ENCODE measurements at regions not wholly inside any gene's neighbourhood (a gene's known extent, or its start where the extent isn't known, plus 50 kb on each side); places are given as distances from the start of the nearest gene placed in this dataset.
"Not testable (repeated sequence)": the region's sequence is repeated elsewhere in the genome, so short reads cannot be mapped to it uniquely, and the experiment has no call there.

DNA sequence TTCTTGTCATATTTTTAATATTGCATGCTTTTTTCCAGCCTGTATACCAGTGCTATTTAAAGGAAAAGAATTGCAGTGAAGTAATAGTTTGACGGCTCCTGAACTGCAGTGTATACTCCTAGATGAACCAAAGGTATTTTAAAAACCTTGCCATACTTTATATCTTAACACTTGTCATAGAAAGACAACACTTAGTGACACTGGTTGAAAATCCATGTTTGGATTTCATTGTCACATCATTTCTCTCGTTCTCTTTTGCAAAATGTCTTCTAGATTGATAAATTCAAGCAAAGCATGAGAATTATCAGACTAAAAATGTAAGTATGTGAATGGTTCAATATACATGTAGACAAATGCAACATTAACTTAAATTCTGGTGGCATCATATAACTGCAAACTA, 1293.9 kb downstream of the PCDH9 start:
- DNase-seq, result no peak

DNA sequence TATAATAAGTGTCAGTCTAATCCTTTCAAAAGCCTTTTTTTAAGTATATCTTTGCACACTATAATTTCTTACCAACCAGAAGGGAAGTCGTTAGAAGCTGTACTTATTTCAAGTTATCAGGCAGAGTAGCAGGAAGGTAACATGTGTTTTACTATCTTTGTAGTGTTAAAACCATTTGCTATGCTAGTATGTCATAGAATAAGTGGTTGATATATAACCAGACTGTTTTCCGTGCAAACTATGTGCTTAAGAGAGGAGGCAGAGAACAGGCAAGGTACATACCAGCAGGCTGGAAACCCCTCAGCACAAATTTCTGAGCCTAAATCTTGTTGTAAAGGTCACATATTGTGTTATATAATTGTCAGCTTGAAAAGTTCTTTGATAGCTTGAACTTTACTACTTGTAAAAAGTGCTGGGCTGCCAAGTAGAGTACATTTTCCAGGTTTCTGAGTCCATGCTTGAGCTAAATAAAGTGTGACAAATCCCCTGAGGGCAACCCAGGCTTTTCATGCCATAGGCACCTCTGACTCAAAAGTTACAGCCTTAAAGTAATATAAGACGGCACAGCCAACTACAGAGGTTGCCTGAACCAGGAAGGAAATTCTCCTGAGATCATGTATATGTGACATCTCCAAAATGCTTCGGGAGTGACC, 1297.4 kb downstream of the PCDH9 start:
- DNase-seq, result no peak

DNA sequence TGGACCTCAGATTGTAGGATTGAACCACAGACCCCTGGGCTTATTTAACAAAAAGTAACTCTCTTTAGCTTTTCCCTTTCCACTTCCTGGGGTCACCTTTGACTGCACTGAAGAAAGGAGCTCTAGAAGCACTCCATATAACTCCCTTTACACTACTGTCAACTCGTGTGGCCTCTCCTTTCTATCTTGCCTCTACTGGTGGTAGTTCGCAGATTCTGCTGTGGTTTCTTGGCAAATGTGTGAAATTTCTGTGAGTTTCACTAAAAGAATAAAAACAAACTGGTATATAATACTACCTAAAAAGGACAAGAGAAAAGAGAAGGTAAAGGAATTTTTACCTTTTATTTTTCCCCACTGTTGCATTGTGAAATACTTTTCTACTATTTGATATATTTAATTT, 1298.1 kb downstream of the PCDH9 start:
- DNase-seq, result no peak

DNA sequence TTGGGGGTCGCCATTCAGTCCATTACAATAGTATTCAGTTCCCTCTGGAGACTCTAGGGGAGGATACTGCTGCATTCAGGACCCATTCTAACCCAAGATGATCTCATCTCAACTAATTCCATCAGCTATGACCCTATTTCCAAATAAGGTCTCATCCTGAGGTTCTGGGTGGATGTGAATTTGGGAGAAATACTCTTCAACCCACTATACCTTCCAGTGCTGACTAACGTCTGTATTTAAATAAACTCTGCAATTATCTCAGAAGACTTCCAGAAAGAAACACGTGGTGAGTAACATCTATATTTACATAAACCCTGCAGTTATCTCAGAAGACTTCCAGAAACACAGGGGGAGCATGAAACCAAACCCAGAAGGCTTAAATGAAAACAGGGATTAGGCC, 1300.7 kb downstream of the PCDH9 start:
- no peak for DNase-seq

DNA sequence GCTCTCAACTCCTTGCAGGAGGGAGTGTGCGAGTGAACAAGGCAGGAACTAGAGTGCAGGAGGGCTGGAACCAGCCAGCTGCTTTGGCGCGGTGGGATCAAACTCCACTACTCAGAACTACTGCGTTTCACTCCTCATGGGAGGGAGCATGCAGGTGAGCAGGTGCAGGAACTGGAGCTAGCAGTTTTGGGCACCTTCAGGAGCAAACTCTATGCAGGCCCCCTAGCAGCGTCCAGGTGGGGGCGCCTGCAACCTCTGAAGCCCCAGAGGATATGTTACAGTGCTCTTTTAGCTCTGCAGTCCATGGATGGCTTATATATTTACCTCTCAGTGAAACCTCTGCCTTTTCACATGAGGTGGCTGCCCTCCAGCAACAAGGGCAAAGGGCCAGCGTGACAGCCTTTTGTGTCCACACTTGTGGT, 1303.4 kb downstream of the PCDH9 start:
- DNase-seq, result no peak

DNA sequence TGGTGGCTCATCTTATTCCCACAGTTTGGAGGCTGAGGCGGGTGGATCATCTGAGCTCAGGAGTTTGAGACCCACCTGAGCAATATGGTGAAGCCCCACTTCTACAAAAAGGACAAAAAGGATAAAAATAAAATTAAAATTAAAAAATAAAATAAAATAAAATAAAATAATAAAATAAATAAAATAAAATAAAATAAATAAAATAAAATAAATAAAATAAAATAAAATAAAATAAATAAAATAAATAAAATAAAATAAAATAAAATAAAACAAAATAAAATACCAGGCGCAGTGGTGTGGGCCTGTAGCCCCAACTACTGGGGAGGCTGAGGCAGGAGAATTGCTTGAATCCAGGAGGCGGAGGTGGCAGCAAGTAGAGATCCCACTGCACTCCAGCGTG, 1307.3 kb downstream of the PCDH9 start:
- DNase-seq, result not testable (repeated sequence)

DNA sequence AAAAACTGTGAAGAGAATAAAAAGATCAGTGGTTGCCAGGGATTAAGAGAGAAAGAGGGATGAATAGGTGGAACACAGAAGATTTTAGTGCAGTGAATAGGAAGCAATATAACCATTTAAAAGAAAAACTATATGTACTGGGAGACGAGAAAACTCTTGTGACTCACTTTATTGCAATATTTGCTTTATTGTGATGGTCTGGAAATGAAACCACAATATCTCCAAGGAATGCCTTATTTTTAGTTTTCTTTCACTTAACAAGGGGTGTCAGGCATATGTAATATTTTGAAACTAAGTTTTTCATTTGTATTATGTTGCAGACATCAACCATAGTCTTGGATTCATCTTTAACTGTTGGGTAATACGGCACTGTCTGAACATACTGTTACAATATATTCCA, 1308.2 kb downstream of the PCDH9 start:
- DNase-seq, result no peak

DNA sequence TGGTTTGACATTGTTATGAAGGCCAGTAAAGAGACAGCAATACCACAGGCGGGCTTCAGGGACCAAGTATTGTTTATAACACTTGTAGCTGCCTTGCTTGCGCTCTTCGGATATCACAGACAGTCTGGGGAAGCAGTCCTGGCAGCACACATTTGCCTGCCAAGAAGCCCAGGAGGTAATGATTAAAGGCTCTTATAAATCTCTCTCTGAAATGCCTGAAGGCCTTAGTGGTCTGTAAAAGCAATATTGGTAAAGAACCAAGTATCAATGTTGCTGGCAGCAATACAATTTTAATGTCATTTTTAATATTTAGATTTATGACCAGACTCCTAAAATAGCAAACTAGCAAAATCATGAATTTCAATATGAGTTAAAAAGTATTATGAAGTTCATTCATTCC, 1312.4 kb downstream of the PCDH9 start:
- no peak for DNase-seq

DNA sequence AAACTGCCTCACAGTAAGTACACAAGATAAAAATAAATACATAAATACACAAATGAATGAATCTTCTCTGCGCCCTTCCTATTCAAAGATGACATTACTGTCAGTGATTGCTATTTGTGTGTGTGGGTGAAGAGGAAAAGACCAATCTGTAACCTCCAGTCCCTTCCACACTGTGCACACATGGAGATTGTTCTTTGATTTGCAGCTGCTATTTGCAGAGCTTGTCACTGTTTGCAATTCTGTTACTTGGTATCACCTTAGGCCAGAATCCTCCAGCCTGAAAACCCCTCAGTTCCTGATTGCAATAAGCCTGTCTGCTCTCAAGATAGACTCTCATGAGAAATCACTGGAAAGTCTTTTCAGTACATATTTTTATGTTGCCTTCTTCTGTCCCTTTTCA, 1314.9 kb downstream of the PCDH9 start:
- DNase-seq, result no peak

DNA sequence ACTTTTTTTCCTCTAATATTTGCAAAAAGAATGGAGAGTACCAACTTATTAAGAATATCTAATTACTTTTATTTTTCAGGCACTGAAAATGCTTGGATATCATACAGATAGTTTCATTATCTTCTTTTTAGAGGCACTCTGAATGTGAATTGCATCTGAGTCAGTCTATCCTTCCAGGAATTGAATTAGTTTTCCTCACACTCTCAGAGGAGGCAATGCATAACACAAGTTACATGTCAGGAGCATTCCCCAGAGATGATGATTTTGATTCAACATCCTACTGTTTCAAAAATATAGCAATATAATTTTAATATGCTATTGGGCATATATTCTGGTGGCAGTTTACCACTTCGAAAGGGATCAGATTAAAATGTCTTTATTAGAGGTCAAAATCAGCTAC, 1315.4 kb downstream of the PCDH9 start:
- no peak for DNase-seq

DNA sequence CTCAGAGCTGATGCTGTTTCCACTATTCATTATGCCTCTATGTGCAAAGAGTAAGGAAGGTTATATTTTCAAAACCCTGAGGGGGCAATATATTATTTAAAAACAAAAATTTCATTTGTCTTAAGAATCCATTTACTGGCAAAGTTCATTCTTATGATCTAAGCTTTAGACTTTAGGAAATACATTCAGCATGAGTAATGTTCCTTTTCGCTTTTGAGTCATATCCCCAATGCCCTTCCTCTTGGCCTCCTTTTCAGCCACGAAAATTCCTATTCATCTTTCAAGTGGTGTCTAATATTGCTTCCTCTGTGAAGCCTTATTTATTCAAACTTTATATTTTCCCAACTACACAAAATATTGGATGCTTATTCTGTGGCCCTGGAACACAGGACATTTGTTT, 1317.0 kb downstream of the PCDH9 start:
- DNase-seq, result no peak

DNA sequence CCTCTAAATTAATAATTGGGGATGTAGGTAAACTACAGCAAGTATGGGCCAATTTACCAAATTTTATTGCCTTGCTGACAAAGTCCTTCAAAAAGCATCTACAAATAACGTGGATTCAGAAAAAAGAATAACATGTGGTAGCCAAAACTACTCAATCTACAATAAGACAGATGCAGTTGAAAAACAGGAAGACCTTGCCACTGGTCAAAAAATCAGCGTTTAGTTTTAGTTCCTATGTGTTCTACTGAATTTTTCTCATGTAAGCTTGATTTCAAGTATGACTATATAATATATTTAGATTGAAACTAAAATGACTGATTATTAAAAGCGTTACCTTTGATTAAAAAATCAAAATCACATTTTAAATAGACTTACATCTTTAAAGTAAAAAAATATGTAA, 1317.6 kb downstream of the PCDH9 start:
- no peak for DNase-seq

DNA sequence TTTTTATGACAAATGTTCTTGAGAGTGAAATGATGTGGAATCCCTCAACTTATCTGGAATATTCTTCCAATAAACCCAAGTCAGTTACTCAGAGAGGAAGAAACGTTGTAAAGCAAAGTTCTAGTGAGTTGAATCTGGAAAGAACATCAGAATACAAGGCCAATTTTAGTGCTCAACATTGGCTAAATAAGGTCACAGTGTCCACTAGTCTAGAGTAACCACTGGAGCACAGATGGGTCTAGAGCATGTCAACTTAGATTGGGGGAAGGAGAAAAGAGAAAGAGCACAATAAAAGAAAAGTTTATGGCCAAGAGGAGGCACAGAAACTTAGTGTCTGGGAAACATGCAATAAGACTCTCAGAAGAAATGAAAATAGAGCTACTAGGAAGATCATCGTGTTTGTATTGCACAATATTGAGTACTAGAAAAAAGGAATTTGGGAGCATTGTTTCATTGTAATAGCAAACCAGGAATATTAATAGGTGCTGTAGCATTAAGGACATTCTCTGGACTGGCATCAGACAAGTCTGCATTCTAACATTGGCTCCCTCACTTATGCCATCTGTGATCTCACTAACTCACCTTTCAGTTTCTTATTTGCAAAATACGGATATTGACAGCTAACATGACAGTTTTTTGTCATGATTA, 1318.5 kb downstream of the PCDH9 start:
- no peak for DNase-seq

DNA sequence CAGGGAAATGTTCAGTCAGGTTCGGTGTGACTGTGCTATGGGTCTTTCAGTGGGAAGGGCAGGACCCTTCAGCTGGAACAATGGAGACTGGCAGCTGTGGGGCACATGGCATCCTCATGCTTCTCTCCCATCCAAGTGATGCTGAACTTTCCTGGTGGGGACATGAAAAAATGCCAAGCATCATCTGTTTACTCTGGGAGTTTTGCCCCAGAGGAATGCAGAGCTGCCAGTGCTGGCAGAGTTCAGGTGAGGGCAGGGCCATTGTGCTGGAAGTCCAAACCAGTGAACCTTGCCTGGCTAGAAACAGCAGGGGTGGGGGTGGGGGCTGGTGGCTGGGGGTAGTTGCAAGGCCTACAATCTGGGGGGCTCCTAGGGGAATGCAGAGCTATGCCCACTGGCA, 1320.6 kb downstream of the PCDH9 start:
- no peak for DNase-seq

DNA sequence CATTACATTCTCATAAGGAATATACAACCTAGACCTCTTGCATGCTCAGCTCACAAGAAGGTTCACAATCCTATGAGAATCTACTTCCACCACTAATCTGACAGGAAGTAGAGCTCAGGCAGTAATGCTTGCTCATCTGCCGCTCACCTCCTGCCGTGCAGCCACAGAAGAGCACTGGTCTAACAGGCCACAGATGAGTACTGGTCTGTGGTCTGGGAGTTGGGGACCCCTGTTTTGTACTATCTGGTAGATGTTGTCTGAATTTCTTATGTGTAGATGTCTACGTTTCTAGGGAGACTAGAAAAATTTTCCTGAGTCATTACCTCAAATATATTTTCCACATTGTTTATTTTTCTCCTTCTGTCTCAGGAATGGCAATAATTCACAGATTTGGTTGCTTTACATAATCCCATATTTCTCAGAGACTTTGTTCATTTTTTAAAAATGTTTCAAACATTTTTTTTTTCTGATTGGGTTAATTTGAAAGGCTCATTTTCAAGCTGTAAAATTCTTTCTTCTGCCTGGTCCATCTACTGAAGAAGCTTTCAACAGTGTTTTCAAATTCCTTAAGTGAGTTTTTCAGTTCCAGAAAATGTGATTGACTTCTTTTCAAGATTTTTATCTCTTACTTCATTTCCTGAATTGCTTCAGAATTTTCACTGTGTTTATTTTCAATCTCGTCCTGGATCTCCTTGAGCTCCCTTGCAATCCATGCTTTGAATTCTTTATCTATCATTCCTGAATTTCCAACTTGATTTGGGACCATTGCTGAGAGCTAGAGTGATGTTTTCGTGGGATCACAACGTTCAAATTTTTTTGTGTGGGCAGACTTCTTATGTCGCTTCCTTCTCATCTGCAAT, 1322.2 kb downstream of the PCDH9 start:
- DNase-seq, result no peak

DNA sequence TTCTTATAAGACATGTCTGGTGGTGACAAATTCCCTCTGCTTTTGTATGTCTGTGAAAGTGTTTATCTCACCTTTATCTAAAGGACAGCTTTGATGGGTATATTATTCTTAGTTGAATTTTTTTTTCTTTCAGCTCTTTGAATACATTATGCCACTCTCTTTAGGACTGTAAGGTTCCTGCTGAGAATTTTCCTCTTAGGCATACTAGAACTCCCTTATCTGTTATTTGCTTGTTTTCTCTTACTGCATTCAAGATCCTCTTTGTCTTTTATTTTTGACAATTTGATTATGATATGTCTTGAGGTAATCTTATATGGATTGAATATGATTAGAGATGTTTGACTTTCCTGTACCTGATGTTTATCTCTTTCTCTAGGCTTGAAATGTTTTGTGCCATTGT, 1328.4 kb downstream of the PCDH9 start:
- no peak for DNase-seq

DNA sequence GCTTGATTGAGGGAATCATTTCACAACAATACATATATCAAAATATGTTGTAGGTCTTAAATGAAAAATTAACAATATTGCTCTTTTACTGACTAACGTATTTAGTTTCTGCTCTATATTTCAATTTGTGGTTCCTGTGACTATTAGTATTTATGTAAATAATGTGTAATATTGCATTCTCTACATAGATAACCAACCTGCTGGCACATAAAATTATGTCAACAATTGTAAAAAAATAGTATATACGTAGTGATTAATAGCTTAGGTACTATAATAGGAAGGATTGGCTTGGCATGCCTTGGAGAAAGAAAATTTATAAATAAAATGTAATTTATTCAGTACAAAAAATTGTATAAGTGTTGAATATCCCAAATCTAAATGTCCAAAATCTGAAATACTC, 1336.1 kb downstream of the PCDH9 start:
- DNase-seq, result no peak

DNA sequence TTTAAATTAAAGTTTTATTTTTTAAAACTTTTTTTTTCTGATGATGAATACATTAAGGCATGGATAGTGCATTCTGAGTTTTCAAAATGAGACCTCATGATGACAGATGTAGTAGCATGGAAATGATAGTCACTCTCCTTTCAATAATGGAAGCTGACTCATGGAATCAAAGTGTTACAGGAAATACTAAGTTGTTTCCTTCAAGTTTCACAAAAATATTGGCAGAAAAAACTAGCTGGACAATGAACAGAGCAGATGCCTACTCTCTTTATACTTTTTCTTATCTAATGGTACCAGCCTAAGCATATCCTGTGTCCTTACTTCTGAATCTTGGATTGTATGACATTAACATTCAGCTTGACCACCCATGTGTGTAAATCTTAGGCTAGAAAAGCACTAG, 1337.3 kb downstream of the PCDH9 start:
- DNase-seq, result no peak

DNA sequence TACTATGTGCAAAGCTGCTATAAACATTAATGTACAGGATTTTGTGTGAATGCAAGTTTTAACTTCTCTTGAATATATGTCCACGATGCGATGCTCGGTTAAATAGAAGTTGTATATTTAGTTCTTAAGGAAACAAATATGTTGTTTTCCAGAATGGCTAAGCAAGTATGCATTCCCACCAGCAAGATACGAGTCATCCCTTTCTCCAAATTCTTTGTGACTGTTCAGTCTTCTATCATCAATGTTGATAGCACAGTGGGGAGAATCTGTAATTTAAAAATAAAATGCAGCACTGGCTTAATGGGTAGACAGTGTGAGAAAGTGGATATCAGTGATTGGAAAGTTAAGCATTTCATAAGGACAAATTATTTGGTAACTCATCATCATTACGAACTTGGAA, 1340.8 kb downstream of the PCDH9 start:
- DNase-seq, result no peak

DNA sequence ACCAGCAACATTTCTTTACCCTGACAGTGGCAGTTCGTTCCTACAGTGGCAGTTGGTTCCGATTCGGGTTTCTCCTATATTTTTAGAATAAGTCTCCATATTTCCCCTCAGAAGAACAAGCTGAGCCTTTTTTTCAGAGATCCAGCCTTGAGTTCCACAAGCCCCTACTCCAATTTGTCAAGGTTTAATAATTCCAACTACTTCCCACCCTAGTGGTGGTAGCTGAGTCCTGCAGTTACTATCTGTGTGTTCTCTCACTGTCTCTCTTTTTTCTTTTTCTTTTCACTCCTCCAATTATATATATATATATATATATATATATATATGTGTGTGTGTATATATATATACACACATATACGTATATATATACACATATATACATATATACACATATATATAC, 1347.3 kb downstream of the PCDH9 start:
- DNase-seq, result no peak

DNA sequence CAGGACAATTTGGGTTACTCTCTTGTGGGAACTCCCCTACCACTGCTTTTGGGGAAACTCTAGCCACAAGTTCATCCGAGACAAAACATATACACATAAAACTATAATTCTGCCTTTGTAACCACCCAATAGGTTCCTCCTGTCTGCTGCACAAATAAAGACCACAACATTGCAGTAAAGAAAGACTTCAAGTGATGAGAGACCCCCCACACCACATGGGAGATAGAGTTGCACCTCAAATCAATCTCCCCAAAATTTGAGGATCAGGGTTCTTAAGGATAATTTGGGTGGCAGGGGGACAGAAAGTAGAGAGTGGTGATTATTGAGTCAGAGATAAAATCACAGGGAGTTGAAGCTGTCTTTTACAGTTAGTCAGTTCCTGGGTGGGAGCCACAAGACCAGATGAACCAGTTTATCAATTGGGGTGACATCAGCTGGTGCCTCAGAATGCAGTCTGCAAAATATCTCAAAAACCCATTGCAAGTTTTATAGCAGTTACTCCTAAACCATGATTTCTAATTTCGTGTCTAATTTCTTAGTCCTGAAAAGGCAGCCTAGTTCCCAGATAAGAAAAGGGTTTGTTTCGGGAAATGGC, 1348.5 kb downstream of the PCDH9 start:
- no peak for DNase-seq

DNA sequence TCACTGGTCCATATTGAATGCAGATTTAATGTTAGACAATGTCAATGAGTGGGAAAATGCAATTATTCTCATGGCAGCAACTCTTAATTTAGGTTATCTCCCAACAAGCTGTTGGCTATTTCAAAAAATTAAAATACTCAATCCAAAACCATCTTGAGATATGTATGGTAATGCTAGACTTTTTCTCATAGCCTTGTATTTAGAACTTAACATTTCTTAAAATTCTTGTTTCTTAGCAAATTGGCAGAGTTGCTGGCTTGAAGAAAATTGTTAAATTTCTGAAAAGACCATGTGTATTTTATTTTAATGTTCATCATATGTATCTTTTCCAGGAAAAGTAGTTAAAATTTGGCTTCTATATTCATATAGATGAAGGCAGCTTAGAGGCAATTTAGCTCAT, 1355.1 kb downstream of the PCDH9 start:
- DNase-seq, result no peak

DNA sequence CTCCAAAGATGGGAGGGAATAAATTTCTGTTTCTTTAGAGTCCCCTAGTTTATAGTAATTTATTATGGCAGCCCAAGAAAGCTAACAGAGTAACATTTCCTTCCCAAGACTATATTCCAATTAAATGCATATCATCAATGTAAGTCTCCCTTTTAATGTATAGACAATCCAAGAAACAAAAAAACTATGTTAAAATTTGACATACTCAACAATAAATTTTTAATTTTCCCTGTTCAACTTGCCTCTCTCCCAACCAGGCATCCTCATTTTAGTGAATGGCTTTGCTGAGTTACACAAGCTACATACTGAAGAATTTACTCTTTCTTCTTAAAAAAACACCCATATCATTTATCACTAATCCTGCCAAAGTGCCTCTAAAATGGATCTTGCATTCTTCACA, 1357.7 kb downstream of the PCDH9 start:
- DNase-seq, result no peak

DNA sequence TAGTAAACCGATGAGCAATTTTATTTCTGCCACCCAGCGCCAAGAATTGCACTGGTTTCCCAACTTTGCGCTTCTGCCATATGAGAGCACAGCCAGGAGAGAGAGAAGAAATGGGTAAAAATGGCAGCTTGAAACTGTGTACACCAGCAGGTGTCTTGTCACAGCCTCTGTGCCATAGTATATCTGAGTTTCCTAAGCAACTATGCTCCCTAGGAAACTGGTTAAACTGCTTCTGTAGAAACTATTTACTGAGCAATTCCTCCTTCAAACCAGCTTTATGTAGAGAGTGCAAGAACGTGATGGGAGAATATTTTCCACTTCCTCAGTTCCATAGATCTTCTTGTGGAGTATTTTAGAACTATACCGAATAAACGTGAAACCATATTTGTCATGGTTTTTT, 1361.3 kb downstream of the PCDH9 start:
- DNase-seq, result no peak

Data from stimulated activated naive CD4-positive, alpha-beta T cell (primary cell).